ENCODE measurements at regions not wholly inside any gene's neighbourhood (a gene's known extent, or its start where the extent isn't known, plus 50 kb on each side); places are given as distances from the start of the nearest gene placed in this dataset.

GRCh38 chr6:139597771-139598755, 223.6 kb upstream of the CITED2 start:
- TF ChIP-seq, protein P1, sequence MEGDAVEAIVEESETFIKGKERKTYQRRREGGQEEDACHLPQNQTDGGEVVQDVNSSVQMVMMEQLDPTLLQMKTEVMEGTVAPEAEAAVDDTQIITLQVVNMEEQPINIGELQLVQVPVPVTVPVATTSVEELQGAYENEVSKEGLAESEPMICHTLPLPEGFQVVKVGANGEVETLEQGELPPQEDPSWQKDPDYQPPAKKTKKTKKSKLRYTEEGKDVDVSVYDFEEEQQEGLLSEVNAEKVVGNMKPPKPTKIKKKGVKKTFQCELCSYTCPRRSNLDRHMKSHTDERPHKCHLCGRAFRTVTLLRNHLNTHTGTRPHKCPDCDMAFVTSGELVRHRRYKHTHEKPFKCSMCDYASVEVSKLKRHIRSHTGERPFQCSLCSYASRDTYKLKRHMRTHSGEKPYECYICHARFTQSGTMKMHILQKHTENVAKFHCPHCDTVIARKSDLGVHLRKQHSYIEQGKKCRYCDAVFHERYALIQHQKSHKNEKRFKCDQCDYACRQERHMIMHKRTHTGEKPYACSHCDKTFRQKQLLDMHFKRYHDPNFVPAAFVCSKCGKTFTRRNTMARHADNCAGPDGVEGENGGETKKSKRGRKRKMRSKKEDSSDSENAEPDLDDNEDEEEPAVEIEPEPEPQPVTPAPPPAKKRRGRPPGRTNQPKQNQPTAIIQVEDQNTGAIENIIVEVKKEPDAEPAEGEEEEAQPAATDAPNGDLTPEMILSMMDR (IDR thresholded peaks at IDR 0.05): no peak
- ATAC-seq (ENCODE audit: low FRiP score) (peak; percentile 92), DNase-seq (ENCODE audit: low spot score) (no peak)

- ATAC-seq (ENCODE audit: low FRiP score): no peak
- TF ChIP-seq, protein P1 (IDR thresholded peaks at IDR 0.05): no peak
Measured at GRCh38 chr6:139597087-139597763, 222.8 kb upstream of the CITED2 start.

GRCh38 chr6:139595183-139595582, 220.7 kb upstream of the CITED2 start:
- DNase-seq (ENCODE audit: low spot score) (no peak), ATAC-seq (ENCODE audit: low FRiP score) (no peak)
- TF ChIP-seq, protein P1 (IDR thresholded peaks at IDR 0.05): no peak

More at GRCh38 chr6:139597087-139597763, 222.8 kb upstream of the CITED2 start:
- no peak for DNase-seq (ENCODE audit: low spot score)

DNA sequence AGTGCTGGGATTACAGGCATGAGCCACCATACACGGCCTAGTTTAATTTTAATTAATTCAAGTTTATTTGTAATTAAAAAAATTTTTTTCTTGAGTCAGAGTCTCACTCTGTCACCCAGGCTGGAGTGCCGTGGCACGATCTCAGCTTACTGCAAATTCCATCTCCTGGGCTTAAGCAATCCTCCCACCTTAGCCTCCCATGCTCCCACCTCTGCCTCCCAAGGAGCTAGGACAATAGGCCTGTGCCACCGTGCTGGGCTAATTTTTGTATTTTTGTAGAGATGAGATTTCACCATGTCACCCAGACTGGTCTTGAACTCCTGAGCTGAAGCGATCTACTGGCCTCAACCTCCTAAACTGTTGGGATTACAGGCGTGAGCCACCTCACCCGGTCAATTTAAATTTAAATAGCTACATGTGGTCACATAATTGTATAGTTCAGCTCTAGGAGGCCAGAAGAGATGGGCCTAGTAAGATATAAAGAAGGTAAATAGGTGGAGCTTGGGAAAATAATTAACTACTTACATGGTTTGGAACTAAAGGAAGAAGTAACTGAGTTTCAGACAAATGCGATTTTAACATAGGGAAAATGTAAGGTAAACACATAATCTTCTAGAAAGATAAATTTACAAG, 220.0 kb upstream of the CITED2 start:
- DNase-seq (ENCODE audit: low spot score) (no peak), ATAC-seq (ENCODE audit: low FRiP score) (no peak)
- TF ChIP-seq, protein P1 (IDR thresholded peaks at IDR 0.05): no peak

DNA sequence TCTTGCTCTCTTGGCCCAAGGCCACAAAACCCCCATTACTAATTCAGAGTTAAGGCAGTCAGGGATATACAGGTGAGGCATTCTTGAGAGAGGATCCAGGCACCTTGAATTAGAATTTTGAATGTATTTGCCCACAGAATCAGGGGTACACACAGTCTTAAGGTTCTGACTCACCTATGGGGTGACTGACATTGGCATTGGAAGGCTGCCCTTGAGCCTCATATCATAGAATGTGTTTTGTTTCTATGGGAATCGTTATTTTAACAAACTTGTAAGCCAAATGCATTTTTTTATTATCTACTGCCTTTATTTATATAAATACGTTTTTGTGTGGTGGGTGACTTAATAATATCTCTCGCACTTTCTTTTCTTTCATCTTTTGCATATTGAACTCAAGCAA, 218.6 kb upstream of the CITED2 start:
- ATAC-seq (ENCODE audit: low FRiP score) (no peak), DNase-seq (ENCODE audit: low spot score) (no peak)
- TF ChIP-seq, protein P1 (IDR thresholded peaks at IDR 0.05): no peak

DNA sequence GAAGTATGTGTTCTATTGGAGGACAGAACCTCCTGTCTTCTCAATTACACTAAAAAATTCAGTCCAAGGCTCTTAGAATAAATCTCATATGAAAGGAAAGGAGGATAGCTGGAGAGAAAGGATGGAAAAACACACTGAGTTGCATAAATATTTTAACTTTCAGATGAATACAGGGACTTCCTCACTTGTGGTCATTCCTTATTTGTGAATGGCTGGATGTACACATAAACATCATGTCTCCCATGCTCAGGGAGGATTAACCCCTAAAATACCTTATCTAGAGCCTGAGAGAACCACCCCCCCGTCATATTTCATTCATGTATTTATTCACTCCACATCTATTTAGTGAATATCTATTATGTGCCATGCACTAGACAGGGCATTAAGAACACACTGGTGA, 217.6 kb upstream of the CITED2 start:
- DNase-seq (ENCODE audit: low spot score) (no peak), ATAC-seq (ENCODE audit: low FRiP score) (no peak)
- TF ChIP-seq, protein P1 (IDR thresholded peaks at IDR 0.05): no peak
